HCT116 (cell line): ENCODE measurements at regions not wholly inside any gene's neighbourhood (a gene's known extent, or its start where the extent isn't known, plus 50 kb on each side); places are given as distances from the start of the nearest gene placed in this dataset.

Experiments used
- EZH2 ChIP-seq: fragments of 200-600 bp; sonication (generic); IDR thresholded peaks from 2 replicates; pipeline ENCODE4 v1.6.1; 2017; ENCODE audit warnings: antibody characterized with exemption, mixed run types
- POLR2A ChIP-seq: IDR thresholded peaks from 2 replicates; pipeline ENCODE4 v1.7.0; 2011; ENCODE audit warnings: borderline replicate concordance; ENCODE audit not compliant: insufficient read depth, insufficient read length; ENCODE audit errors: extremely low read depth
- TF ChIP-seq, protein P1 (sequence below), 3 experiments: fragments of 200-600 bp in 1 of 3; sonication (generic) in 1 of 3; IDR thresholded peaks in 2 of 3; conservative IDR thresholded peaks in 1 of 3; 2 replicates each; pipeline ENCODE4 v1.5.1; 2012 to 2017; ENCODE audit warnings: low read depth in 2 of 3, low read length in 2 of 3, antibody characterized with exemption in 1 of 3, borderline replicate concordance in 1 of 3, control low read depth in 1 of 3, mild to moderate bottlenecking in 1 of 3, mixed read lengths in 1 of 3, mixed run types in 1 of 3, moderate library complexity in 1 of 3; ENCODE audit not compliant: insufficient read depth in 1 of 3
- TF ChIP-seq, protein P2 (sequence below): IDR thresholded peaks from 2 replicates; pipeline ENCODE4 v1.6.1; 2012

DNA sequence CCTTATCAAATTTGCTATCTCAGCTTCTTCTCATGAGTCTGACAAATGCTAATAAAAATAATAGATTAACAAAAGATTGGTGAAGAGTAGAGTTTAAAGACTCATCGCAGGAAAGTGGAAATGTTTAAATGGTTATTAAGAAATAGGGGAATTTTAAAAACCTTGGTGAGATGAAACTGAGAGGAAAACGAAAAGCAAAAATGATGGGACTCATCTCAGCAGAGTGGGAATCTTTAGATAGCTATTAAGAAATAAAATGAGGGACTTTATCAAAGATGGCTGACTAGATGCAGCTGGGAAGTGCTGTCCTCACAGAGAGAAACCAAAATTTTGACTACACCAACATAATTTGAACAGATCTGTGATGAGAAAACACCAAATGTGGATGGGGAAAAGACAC is 79.2 kb upstream of the CD163 start:
- TF ChIP-seq, protein P1, sequence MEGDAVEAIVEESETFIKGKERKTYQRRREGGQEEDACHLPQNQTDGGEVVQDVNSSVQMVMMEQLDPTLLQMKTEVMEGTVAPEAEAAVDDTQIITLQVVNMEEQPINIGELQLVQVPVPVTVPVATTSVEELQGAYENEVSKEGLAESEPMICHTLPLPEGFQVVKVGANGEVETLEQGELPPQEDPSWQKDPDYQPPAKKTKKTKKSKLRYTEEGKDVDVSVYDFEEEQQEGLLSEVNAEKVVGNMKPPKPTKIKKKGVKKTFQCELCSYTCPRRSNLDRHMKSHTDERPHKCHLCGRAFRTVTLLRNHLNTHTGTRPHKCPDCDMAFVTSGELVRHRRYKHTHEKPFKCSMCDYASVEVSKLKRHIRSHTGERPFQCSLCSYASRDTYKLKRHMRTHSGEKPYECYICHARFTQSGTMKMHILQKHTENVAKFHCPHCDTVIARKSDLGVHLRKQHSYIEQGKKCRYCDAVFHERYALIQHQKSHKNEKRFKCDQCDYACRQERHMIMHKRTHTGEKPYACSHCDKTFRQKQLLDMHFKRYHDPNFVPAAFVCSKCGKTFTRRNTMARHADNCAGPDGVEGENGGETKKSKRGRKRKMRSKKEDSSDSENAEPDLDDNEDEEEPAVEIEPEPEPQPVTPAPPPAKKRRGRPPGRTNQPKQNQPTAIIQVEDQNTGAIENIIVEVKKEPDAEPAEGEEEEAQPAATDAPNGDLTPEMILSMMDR (IDR thresholded peaks at IDR 0.05 in 2 of 3, conservative IDR thresholded peaks at IDR 0.05 in 1 of 3; ENCODE audit: borderline replicate concordance in 1 of 3, insufficient read depth in 1 of 3, low read depth in 2 of 3, low read length in 2 of 3): no peak
- no peak for TF ChIP-seq EZH2
- no peak for TF ChIP-seq POLR2A
- TF ChIP-seq, protein P2, sequence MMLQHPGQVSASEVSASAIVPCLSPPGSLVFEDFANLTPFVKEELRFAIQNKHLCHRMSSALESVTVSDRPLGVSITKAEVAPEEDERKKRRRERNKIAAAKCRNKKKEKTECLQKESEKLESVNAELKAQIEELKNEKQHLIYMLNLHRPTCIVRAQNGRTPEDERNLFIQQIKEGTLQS: no peak
